Neuron (in vitro differentiated cells): ENCODE measurements at regions not wholly inside any gene's neighbourhood (a gene's known extent, or its start where the extent isn't known, plus 50 kb on each side); places are given as distances from the start of the nearest gene placed in this dataset.

Experiments
- H2AFZ ChIP-seq: one replicate; pipeline ENCODE4 v1.6.1; 2013; ENCODE audit warnings: low read depth, mild to moderate bottlenecking, inconsistent platforms, low read length, moderate library complexity
- H3K27me3 ChIP-seq: one replicate; pipeline ENCODE4 v1.6.1; 2013; ENCODE audit warnings: low read length; ENCODE audit not compliant: insufficient read depth
- H3K36me3 ChIP-seq: one replicate; pipeline ENCODE4 v1.6.1; 2013; ENCODE audit warnings: low read length; ENCODE audit not compliant: insufficient read depth
- H3K4me1 ChIP-seq: one replicate; pipeline ENCODE4 v1.6.1; 2013; ENCODE audit warnings: low read length; ENCODE audit not compliant: insufficient read depth
- H3K4me3 ChIP-seq: 2 replicates; pipeline ENCODE4 v1.5.1; 2013; ENCODE audit warnings: mild to moderate bottlenecking, low read length, moderate library complexity
- H3K9me3 ChIP-seq: one replicate; pipeline ENCODE4 v1.6.1; 2013; ENCODE audit warnings: low read length

- H3K9me3 ChIP-seq: no peaks in the 10 kb centered on the region
- no peaks in the 10 kb centered on the region for H3K27me3 ChIP-seq
- no peaks in the 10 kb centered on the region for H3K36me3 ChIP-seq
- H2AFZ ChIP-seq: no peak overlapping the region
- H3K4me1 ChIP-seq: peaks cover 2% of the 10 kb centered on the region
- no peak overlapping the region for H3K4me3 ChIP-seq
Observed at GRCh38 chr18:42177390-42177789, 222.4 kb downstream of the PIK3C3 start.

- Histone ChIP-seq H3K27me3 (no peaks in the 10 kb centered on the region), H3K4me3 (no peak overlapping the region), H2AFZ (no peak overlapping the region), H3K36me3 (no peaks in the 10 kb centered on the region), H3K9me3 (no peaks in the 10 kb centered on the region), H3K4me1 (peaks cover 2% of the 10 kb centered on the region)
Observed at GRCh38 chr18:42178376-42179080, 223.5 kb downstream of the PIK3C3 start.

- Histone ChIP-seq H3K4me3 (no peak overlapping the region), H3K36me3 (no peaks in the 10 kb centered on the region), H2AFZ (no peak overlapping the region), H3K27me3 (no peaks in the 10 kb centered on the region), H3K4me1 (peaks cover 2% of the 10 kb centered on the region), H3K9me3 (no peaks in the 10 kb centered on the region)
Observed at GRCh38 chr18:42179542-42180121, 224.6 kb downstream of the PIK3C3 start.

- H3K4me1 ChIP-seq: peaks cover 2% of the 10 kb centered on the region
- H3K27me3 ChIP-seq: no peaks in the 10 kb centered on the region
- no peaks in the 10 kb centered on the region for H3K36me3 ChIP-seq
- H2AFZ ChIP-seq: no peak overlapping the region
- no peaks in the 10 kb centered on the region for H3K9me3 ChIP-seq
- H3K4me3 ChIP-seq: no peak overlapping the region
Observed at GRCh38 chr18:42181474-42181873, 226.4 kb downstream of the PIK3C3 start.

- peaks cover 7% of the 10 kb centered on the region for H3K4me1 ChIP-seq
- no peak overlapping the region for H2AFZ ChIP-seq
Observed at GRCh38 chr18:42182728-42183700, 228.0 kb downstream of the PIK3C3 start.

GRCh38 chr18:42183746-42184145 is 228.7 kb downstream of the PIK3C3 start:
- Histone ChIP-seq H2AFZ (no peak overlapping the region), H3K4me1 (peaks cover 13% of the 10 kb centered on the region), H3K4me3 (no peak overlapping the region), H3K36me3 (no peaks in the 10 kb centered on the region), H3K9me3 (no peaks in the 10 kb centered on the region), H3K27me3 (no peaks in the 10 kb centered on the region)

More at GRCh38 chr18:42182728-42183700, 228.0 kb downstream of the PIK3C3 start:
- Histone ChIP-seq H3K4me3 (no peak overlapping the region), H3K27me3 (no peaks in the 10 kb centered on the region), H3K36me3 (no peaks in the 10 kb centered on the region), H3K9me3 (no peaks in the 10 kb centered on the region)

- peaks cover 13% of the 10 kb centered on the region for H3K4me1 ChIP-seq
Observed at GRCh38 chr18:42184685-42185477, 229.8 kb downstream of the PIK3C3 start.

GRCh38 chr18:42185486-42185885 is 230.5 kb downstream of the PIK3C3 start:
- Histone ChIP-seq H3K4me1 (peaks cover 13% of the 10 kb centered on the region), H3K36me3 (no peaks in the 10 kb centered on the region), H2AFZ (no peak overlapping the region)

More at GRCh38 chr18:42184685-42185477, 229.8 kb downstream of the PIK3C3 start:
- Histone ChIP-seq H3K4me3 (no peak overlapping the region), H3K9me3 (no peaks in the 10 kb centered on the region), H2AFZ (no peak overlapping the region), H3K27me3 (no peaks in the 10 kb centered on the region), H3K36me3 (no peaks in the 10 kb centered on the region)

GRCh38 chr18:42187611-42188380 is 232.8 kb downstream of the PIK3C3 start:
- Histone ChIP-seq H3K4me3 (no peak overlapping the region), H3K36me3 (no peaks in the 10 kb centered on the region), H3K27me3 (no peaks in the 10 kb centered on the region), H2AFZ (no peak overlapping the region), H3K9me3 (peaks cover 2% of the 10 kb centered on the region), H3K4me1 (peaks cover 11% of the 10 kb centered on the region)

More at GRCh38 chr18:42185486-42185885, 230.5 kb downstream of the PIK3C3 start:
- Histone ChIP-seq H3K9me3 (peaks cover 2% of the 10 kb centered on the region), H3K4me3 (no peak overlapping the region), H3K27me3 (no peaks in the 10 kb centered on the region)

- H3K9me3 ChIP-seq: peaks cover 2% of the 10 kb centered on the region
- H3K27me3 ChIP-seq: peaks cover under 1% of the 10 kb centered on the region
- no peak overlapping the region for H2AFZ ChIP-seq
- H3K36me3 ChIP-seq: no peaks in the 10 kb centered on the region
- no peak overlapping the region for H3K4me3 ChIP-seq
- peaks cover 11% of the 10 kb centered on the region for H3K4me1 ChIP-seq
Observed at GRCh38 chr18:42190643-42191042, 235.6 kb downstream of the PIK3C3 start.

GRCh38 chr18:42192251-42193248 is 237.5 kb downstream of the PIK3C3 start:
- H3K27me3 ChIP-seq: peaks cover 2% of the 10 kb centered on the region
- H2AFZ ChIP-seq: no peak overlapping the region
- H3K36me3 ChIP-seq: no peaks in the 10 kb centered on the region
- H3K9me3 ChIP-seq: peaks cover 2% of the 10 kb centered on the region
- H3K4me1 ChIP-seq: peaks cover 11% of the 10 kb centered on the region
- H3K4me3 ChIP-seq: no peak overlapping the region
